ENCODE measurements at regions not wholly inside any gene's neighbourhood (a gene's known extent, or its start where the extent isn't known, plus 50 kb on each side); places are given as distances from the start of the nearest gene placed in this dataset.

DNA sequence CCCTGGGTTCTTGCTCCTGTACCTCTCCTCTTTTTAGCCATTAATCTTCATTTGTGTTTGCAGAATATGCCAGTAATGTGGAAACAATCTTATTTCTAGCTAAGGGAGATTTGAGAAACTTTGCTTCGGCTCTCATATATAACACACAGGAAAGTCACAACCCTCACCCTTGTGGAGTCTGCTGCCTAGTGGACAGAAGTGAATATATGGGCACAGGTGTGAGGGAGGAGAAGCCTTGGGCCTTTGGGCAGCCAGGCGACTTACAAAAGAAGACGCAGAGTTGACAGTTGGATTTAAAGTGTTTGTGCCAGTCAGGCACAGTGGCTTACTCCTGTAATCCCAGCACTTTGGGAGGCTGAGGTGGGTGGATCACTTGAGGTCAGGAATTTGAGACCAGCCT, 181.8 kb upstream of the TBL1XR1 start:
- no peak overlapping the region for H2AFZ ChIP-seq (ENCODE audit: low read depth, low read length)
- H4K20me1 ChIP-seq (ENCODE audit: insufficient read depth), result no peaks in the 10 kb centered on the region
- H3K9me2 ChIP-seq (ENCODE audit: insufficient read depth, low read length), result no peaks in the 10 kb centered on the region
- H3F3A ChIP-seq (ENCODE audit: insufficient read depth, low read length, poor library complexity, severe bottlenecking), result no peaks in the 10 kb centered on the region
- no peak overlapping the region for H3K4me3 ChIP-seq (ENCODE audit: low read length)
- H3K27me3 ChIP-seq (ENCODE audit: insufficient read depth, low read depth, low read length), result no peaks in the 10 kb centered on the region
- no peaks in the 10 kb centered on the region for H3K9me3 ChIP-seq (ENCODE audit: low read length)
- H3K79me2 ChIP-seq (replicated peaks; ENCODE audit: insufficient read depth, low read length), result no peaks in the 10 kb centered on the region
- TF ChIP-seq TAF1 (IDR thresholded peaks at IDR 0.05; ENCODE audit: low read depth), result no peak
- TF ChIP-seq MXI1 (conservative IDR thresholded peaks at IDR 0.05; ENCODE audit: poor library complexity, severe bottlenecking), result no peak
- H3K36me3 ChIP-seq (ENCODE audit: insufficient read depth, low read length), result no peaks in the 10 kb centered on the region
- no peak overlapping the region for H3K9ac ChIP-seq (ENCODE audit: low read length)
- H3K27ac ChIP-seq (ENCODE audit: low read length), result no peak overlapping the region
- H3K4me2 ChIP-seq (ENCODE audit: low read length), result no peak overlapping the region

DNA sequence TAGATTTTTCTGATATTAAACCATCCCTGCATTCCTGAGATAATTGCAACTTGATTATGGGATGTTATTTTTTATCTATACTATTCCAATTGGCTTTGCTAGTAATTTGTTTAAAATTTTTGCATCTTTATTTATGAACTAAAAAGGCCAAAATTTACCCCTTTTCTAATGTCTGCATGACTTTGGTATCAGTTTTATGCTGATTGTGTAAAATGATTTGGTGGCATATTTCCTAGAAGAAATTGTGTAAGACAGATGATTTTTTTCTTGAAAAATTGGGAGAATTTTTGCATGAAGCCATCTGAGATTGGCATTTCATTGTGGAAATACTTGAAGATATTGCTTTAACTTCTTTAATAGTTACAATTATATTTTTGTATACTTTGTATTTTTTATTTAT, 183.8 kb upstream of the TBL1XR1 start:
- Histone ChIP-seq H3K4me3 (ENCODE audit: low read length) (no peak overlapping the region), H3K27me3 (ENCODE audit: insufficient read depth, low read depth, low read length) (no peaks in the 10 kb centered on the region), H3K9ac (ENCODE audit: low read length) (no peak overlapping the region), H3K4me2 (ENCODE audit: low read length) (no peak overlapping the region), H3K9me2 (ENCODE audit: insufficient read depth, low read length) (no peaks in the 10 kb centered on the region), H3K27ac (ENCODE audit: low read length) (no peak overlapping the region), H3K36me3 (ENCODE audit: insufficient read depth, low read length) (no peaks in the 10 kb centered on the region), H4K20me1 (ENCODE audit: insufficient read depth) (no peaks in the 10 kb centered on the region), H3K9me3 (ENCODE audit: low read length) (no peaks in the 10 kb centered on the region), H2AFZ (ENCODE audit: low read depth, low read length) (no peak overlapping the region), H3K79me2 (replicated peaks; ENCODE audit: insufficient read depth, low read length) (no peaks in the 10 kb centered on the region), H3F3A (ENCODE audit: insufficient read depth, low read length, poor library complexity, severe bottlenecking) (no peaks in the 10 kb centered on the region)
- TF ChIP-seq EP300 (conservative IDR thresholded peaks at IDR 0.05; ENCODE audit: poor library complexity, severe bottlenecking), result no peak
- no peak for TF ChIP-seq EZH2 (IDR thresholded peaks at IDR 0.05; ENCODE audit: borderline replicate concordance, insufficient read depth, low read length, poor library complexity, severe bottlenecking)
- TF ChIP-seq, protein P1, sequence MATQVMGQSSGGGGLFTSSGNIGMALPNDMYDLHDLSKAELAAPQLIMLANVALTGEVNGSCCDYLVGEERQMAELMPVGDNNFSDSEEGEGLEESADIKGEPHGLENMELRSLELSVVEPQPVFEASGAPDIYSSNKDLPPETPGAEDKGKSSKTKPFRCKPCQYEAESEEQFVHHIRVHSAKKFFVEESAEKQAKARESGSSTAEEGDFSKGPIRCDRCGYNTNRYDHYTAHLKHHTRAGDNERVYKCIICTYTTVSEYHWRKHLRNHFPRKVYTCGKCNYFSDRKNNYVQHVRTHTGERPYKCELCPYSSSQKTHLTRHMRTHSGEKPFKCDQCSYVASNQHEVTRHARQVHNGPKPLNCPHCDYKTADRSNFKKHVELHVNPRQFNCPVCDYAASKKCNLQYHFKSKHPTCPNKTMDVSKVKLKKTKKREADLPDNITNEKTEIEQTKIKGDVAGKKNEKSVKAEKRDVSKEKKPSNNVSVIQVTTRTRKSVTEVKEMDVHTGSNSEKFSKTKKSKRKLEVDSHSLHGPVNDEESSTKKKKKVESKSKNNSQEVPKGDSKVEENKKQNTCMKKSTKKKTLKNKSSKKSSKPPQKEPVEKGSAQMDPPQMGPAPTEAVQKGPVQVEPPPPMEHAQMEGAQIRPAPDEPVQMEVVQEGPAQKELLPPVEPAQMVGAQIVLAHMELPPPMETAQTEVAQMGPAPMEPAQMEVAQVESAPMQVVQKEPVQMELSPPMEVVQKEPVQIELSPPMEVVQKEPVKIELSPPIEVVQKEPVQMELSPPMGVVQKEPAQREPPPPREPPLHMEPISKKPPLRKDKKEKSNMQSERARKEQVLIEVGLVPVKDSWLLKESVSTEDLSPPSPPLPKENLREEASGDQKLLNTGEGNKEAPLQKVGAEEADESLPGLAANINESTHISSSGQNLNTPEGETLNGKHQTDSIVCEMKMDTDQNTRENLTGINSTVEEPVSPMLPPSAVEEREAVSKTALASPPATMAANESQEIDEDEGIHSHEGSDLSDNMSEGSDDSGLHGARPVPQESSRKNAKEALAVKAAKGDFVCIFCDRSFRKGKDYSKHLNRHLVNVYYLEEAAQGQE (IDR thresholded peaks at IDR 0.05; ENCODE audit: borderline replicate concordance), result no peak
- TF ChIP-seq RAD21 (conservative IDR thresholded peaks at IDR 0.05), result no peak
- TF ChIP-seq SMC3 (conservative IDR thresholded peaks at IDR 0.05; ENCODE audit: poor library complexity), result no peak

DNA sequence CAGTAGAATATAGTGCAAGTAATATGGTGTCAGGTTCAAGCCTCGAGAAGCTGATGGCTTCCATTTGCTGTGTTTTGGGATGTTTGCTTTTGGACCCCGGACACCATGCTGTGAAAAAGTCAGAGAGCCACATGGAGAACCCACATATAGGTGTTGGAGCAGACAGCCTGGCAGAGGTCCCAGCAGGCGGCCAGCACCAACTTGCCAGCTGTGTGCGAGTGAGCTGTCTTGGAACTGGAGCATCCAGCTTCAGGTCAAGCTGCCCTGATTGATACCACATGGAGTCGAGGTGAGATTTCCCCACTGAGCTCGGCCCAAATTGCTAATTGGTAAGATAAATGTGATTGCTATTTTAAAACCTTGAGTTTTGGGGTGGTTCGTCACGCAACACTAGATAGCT, 185.7 kb upstream of the TBL1XR1 start:
- H3K27ac ChIP-seq (ENCODE audit: low read length), result no peak overlapping the region
- H4K20me1 ChIP-seq (ENCODE audit: insufficient read depth), result no peaks in the 10 kb centered on the region
- H2AFZ ChIP-seq (ENCODE audit: low read depth, low read length), result no peak overlapping the region
- H3K4me2 ChIP-seq (ENCODE audit: low read length), result no peak overlapping the region
- no peaks in the 10 kb centered on the region for H3K36me3 ChIP-seq (ENCODE audit: insufficient read depth, low read length)
- no peaks in the 10 kb centered on the region for H3K27me3 ChIP-seq (ENCODE audit: insufficient read depth, low read depth, low read length)
- H3K79me2 ChIP-seq (replicated peaks; ENCODE audit: insufficient read depth, low read length), result no peaks in the 10 kb centered on the region
- no peak overlapping the region for H3K4me3 ChIP-seq (ENCODE audit: low read length)
- H3K9me3 ChIP-seq (ENCODE audit: low read length), result no peaks in the 10 kb centered on the region
- H3F3A ChIP-seq (ENCODE audit: insufficient read depth, low read length, poor library complexity, severe bottlenecking), result no peaks in the 10 kb centered on the region
- H3K9ac ChIP-seq (ENCODE audit: low read length), result no peak overlapping the region
- TF ChIP-seq RAD21 (conservative IDR thresholded peaks at IDR 0.05) (no peak), MXI1 (conservative IDR thresholded peaks at IDR 0.05; ENCODE audit: poor library complexity, severe bottlenecking) (no peak), TAF1 (IDR thresholded peaks at IDR 0.05; ENCODE audit: low read depth) (no peak), POLR2AphosphoS5 (IDR thresholded peaks at IDR 0.05) (no peak), SMC3 (conservative IDR thresholded peaks at IDR 0.05; ENCODE audit: poor library complexity) (no peak), EZH2 (IDR thresholded peaks at IDR 0.05; ENCODE audit: borderline replicate concordance, insufficient read depth, low read length, poor library complexity, severe bottlenecking) (no peak), EP300 (conservative IDR thresholded peaks at IDR 0.05; ENCODE audit: poor library complexity, severe bottlenecking) (no peak)
- TF ChIP-seq, protein P1 (IDR thresholded peaks at IDR 0.05; ENCODE audit: borderline replicate concordance), result no peak
- TF ChIP-seq, protein P2, sequence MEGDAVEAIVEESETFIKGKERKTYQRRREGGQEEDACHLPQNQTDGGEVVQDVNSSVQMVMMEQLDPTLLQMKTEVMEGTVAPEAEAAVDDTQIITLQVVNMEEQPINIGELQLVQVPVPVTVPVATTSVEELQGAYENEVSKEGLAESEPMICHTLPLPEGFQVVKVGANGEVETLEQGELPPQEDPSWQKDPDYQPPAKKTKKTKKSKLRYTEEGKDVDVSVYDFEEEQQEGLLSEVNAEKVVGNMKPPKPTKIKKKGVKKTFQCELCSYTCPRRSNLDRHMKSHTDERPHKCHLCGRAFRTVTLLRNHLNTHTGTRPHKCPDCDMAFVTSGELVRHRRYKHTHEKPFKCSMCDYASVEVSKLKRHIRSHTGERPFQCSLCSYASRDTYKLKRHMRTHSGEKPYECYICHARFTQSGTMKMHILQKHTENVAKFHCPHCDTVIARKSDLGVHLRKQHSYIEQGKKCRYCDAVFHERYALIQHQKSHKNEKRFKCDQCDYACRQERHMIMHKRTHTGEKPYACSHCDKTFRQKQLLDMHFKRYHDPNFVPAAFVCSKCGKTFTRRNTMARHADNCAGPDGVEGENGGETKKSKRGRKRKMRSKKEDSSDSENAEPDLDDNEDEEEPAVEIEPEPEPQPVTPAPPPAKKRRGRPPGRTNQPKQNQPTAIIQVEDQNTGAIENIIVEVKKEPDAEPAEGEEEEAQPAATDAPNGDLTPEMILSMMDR (IDR thresholded peaks at IDR 0.05; ENCODE audit: poor library complexity, severe bottlenecking), result no peak
- no peaks in the 10 kb centered on the region for H3K9me2 ChIP-seq (ENCODE audit: insufficient read depth, low read length)

All from neural cell (in vitro differentiated cells).